Activated CD8-positive, alpha-beta memory T cell treated with anti-CD3 and anti-CD28 coated beads, Interleukin-2, amount 50 U/mL, for 1 hour (primary cell): ENCODE measurements at regions not wholly inside any gene's neighbourhood (a gene's known extent, or its start where the extent isn't known, plus 50 kb on each side); places are given as distances from the start of the nearest gene placed in this dataset.
"Not testable (repeated sequence)": the region's sequence is repeated elsewhere in the genome, so short reads cannot be mapped to it uniquely, and the experiment has no call there.

Experiments used
- DNase-seq: peaks from one replicate; pipeline ENCODE4 v3.0.0-alpha.2; 2020; ENCODE audit errors: extremely low read depth

GRCh38 chr12:127130506-127131124 is 1136.4 kb upstream of the TMEM132C start:
- no peak for DNase-seq

DNA sequence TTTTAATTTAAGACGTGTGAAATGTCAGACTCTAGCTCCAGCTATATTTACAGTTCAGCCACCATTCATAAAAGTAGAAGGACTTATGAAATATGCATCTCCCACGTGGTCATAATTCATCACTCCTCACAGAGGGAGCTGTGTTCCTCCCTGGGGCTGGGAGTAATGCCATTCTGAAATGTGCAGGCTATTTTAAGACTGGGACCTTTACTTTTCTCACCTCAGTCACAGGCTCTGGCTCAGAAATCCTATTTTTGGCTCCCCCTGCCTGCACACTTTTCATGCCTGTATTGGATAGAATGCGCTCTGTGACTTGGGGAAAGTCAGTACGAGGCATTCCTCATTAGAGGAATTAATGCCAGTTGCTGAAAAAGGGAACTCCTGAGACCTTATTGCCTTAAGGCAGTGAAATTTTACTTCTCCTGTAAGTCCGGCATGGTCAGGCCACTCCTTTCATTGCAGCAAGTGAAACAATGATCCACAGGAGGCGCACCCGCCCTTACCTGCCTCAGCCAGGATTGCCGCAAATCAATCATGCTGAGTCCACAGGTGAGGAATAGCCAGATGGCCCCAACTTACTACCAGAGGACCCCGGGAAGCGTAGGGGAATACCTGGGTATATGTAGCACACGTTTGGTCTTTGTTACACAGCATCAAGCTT is 1133.2 kb upstream of the TMEM132C start:
- no peak for DNase-seq

DNA sequence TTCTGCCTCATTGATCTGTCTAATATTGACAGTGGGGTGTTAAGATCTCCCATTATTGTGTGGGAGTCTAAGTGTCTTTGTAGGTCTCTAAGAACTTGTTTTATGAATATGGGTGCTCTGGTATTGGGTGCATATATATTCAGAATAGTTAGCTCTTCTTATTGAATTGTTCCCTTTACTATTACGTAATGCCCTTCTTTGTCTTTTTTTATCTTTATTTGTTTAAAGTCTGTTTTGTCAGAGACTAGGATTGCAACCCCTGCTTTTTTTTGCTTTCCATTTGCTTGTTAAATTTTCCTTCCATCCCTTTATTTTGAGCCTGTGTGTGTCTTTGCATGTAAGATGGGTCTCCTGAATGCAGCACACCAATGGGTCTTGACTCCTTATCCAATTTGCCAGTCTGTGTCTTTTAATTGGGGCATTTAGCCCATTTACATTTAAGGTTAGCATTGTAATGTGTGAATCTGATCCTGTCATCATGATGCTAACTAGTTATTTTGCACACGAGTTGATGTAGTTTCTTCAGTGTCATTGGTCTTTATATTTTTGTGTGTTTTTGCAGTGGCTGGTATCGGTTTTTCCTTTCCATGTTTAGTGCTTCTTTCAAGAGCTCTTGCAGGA is 1126.0 kb upstream of the TMEM132C start:
- DNase-seq: not testable (repeated sequence)

GRCh38 chr12:127143020-127143419 is 1124.0 kb upstream of the TMEM132C start:
- DNase-seq: no peak

DNA sequence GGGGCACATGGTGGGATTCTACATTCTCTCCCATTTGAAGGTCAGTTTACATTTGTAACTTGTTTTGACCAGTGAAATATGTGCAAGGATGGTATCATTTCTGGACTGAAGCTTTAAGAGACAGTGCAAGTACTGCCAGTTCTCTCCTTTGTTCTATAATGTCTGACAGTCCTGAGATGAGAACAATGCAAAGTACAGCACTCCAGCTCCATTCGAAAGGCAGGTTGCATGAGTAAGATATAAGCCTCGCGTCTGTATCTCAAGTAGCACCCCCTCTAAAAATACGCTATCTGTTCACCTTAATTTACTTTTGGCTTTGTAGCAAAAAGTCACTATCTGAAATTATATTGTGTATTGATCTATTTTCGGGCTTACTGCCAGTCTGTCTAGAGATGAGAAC is 1122.2 kb upstream of the TMEM132C start:
- no peak for DNase-seq

GRCh38 chr12:127145241-127145928 is 1121.6 kb upstream of the TMEM132C start:
- DNase-seq: no peak

DNA sequence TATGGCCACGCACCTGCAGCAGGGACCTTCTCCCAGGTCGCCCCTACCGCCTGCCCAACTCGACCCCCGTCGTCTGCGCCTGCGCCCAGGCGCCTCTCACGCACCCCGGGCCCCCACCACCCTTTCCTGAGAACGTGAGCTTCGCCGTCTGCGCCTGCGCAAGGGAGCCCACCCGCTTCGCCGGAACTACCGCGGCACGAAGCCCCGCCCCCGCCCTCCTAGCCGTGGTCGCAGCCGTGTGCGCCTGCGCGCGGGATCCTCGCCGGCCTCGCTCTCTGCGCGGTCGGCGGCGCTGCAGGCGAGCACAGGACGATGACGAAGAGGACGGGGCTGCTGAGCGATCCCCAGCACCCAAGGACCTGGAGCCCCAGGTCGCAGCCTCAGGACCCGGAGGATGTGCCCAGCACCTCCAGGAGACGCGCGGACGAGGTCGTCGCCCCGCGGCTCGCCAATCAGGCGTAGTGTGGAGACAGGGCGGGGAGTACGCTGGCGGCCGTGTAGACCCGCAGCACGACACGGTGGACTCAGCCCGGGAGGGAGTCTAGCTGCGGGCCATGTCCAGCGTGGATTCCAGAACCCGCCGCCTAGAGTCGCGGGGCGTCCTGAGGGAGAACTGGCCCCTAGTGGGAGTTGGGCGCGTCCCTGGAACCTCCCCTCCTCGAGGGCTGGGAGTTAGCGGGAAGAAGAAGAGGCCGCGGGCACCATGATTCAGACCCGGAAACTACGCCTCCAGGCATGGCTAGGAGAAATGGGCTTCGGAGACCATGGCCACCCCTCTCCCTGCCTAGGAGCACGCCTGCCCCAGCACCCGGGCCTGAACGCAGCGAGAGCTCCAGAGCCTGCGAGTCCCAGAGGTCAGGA is 1120.8 kb upstream of the TMEM132C start:
- DNase-seq: peak; percentile 38

GRCh38 chr12:127146991-127147718 is 1119.8 kb upstream of the TMEM132C start:
- no peak for DNase-seq

- no peak for DNase-seq
These were observed 1119.2 kb upstream of the TMEM132C start for GRCh38 chr12:127147724-127148123.

- no peak for DNase-seq
These were observed 1118.7 kb upstream of the TMEM132C start for GRCh38 chr12:127148318-127148717.

- no peak for DNase-seq
These were observed 1117.6 kb upstream of the TMEM132C start for GRCh38 chr12:127149226-127149964.

DNA sequence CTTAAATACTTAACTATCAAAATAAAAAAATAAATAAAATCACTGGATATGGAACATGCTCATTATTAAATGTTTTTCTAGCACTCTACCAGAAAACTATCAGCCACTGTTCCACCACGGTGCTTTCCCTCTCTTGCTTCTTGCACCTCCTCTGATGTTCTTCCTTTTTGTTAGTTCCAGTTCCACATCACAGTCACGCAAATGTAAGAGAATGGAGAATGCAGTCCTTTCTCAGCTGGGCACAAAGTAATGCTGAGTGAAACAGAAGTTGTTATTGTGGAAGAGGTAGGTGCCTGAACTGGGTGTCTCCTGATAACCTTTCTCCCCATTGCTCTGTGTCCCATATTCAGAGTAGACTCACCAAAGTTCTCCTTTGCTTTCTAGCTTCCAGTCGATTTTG is 1116.9 kb upstream of the TMEM132C start:
- DNase-seq: no peak

GRCh38 chr12:127150479-127150878 is 1116.5 kb upstream of the TMEM132C start:
- no peak for DNase-seq

- DNase-seq: no peak
These were observed 1116.0 kb upstream of the TMEM132C start for GRCh38 chr12:127150956-127151355.

DNA sequence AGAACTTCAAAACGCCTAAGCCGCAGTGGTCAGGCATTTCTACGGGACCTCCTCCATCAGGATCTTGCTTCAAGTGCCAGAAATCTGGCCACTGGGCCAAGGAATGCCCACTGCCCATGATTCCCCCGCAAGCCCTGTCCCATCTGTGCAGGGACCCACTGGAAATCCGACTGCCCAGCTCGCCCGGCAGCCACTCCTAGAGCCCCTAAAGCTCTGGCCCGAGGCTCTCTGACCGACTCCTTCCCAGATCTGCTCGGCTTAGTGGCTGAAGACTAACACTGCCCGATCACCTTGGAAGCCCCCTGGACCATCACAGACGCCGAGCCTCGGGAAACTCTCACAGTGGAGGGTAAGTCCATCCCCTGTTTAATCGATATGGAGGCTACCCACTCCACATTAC is 1113.0 kb upstream of the TMEM132C start:
- no peak for DNase-seq

GRCh38 chr12:127154830-127155229 is 1112.1 kb upstream of the TMEM132C start:
- not testable (repeated sequence) for DNase-seq

DNA sequence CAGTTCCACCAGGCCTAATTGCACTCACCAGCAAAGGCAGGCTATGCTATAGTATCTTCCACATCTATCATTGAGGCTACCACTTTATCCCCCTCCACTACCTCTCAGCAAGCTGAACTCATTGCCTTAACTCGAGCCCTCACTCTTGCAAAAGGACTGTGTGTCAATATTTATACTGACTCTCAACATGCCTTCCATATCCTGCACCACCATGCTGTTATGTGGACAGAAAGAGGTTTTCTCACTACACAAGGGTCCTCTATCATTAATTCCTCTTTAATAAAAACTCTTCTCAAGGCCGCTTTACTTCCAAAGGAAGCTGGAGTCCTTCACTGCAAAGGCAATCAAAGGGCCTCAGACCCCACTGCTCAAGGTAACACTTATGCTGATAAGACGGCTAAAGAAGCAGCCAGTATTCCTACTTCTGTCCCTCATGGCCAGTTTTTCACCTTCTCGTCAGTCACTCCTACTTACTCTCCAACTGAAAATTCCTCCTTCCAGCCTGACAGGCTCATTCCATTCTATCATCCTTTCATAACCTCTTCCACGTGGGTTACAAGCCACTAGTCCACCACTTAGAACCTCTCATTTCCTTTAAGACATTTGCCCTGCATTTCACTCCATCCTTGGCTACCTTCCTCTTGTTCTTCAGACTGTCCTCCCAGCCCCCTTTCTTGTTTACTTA is 1110.9 kb upstream of the TMEM132C start:
- DNase-seq: not testable (repeated sequence)

DNA sequence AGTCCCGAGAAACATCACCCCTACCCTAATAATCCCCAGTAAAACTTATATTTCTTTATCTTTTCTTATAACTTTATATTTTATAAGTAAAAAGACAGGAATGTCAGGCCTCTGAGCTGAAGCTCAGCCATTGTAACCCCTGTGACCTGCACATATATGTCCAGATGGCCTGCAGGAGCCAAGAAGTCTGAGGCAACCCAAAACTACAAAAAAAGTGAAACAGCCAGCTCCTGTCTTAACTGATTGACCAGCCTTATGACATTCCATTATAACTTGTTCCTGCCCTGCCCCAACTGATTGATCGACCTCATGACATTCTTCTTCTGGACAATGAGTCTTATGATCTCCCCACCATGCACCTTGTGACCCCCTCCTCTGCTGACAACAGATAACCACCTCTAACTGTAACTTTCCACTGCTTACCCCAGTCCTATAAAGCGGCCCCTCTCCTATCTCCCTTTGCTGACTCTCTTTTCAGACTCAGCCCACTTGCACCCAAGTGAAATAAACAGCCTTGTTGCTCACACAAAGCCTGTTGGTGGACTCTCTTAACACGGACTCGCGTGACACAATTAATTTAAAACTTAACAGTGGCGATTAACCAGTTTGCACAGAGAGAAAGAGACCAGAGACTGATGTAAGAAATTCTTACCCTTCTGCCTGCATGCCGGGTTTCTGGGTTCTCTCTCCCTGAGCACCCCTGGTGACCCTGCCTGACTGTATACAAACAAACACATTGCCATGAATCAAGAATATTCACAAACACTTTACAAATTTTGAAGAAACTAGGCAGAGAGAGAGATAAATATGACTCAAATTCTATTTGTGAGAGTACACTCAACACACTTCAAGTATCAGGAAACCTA is 1109.2 kb upstream of the TMEM132C start:
- DNase-seq: not testable (repeated sequence)
